ENCODE measurements at regions not wholly inside any gene's neighbourhood (a gene's known extent, or its start where the extent isn't known, plus 50 kb on each side); places are given as distances from the start of the nearest gene placed in this dataset.

DNA sequence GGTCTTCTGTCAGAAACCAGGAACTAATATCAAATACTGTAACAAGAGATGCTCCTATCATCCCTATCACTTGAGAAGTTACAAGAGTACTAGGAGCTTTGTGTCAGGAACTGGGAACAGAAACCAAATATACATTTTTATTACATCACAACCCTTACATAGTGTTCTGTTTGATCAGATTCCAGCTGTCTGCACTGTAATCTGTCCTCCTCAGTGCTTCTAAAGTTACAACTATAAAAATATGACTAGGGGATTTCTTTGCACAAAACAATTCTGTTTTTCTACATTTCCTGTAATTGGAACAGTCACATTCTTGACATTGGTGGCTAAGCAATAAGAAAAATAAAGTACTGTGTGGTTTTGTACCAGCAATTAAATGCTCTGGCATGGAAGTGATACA, 686.0 kb downstream of the PDHA2 start:
- no peak for DNase-seq (ENCODE audit: low read depth in 1 of 2, low spot score in 1 of 2)
- Histone ChIP-seq H3K4me3 (replicated peaks; ENCODE audit: insufficient read depth, low read length) (no peak overlapping the region), H3K27ac (replicated peaks) (no peak overlapping the region), H3K27me3 (ENCODE audit: insufficient read depth, poor library complexity, severe bottlenecking) (no peaks in the 10 kb centered on the region)
- TF ChIP-seq, protein P1, sequence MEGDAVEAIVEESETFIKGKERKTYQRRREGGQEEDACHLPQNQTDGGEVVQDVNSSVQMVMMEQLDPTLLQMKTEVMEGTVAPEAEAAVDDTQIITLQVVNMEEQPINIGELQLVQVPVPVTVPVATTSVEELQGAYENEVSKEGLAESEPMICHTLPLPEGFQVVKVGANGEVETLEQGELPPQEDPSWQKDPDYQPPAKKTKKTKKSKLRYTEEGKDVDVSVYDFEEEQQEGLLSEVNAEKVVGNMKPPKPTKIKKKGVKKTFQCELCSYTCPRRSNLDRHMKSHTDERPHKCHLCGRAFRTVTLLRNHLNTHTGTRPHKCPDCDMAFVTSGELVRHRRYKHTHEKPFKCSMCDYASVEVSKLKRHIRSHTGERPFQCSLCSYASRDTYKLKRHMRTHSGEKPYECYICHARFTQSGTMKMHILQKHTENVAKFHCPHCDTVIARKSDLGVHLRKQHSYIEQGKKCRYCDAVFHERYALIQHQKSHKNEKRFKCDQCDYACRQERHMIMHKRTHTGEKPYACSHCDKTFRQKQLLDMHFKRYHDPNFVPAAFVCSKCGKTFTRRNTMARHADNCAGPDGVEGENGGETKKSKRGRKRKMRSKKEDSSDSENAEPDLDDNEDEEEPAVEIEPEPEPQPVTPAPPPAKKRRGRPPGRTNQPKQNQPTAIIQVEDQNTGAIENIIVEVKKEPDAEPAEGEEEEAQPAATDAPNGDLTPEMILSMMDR (IDR thresholded peaks at IDR 0.05; ENCODE audit: insufficient read depth, low read length) = no peak
- TF ChIP-seq GABPA (IDR thresholded peaks at IDR 0.05; ENCODE audit: low read depth) = no peak
- TF ChIP-seq POLR2AphosphoS5 (IDR thresholded peaks at IDR 0.05; ENCODE audit: low read depth) = no peak
- TF ChIP-seq REST (IDR thresholded peaks at IDR 0.05; ENCODE audit: insufficient replicate concordance, low read depth) = no peak
- TF ChIP-seq SPI1 (IDR thresholded peaks at IDR 0.05; ENCODE audit: borderline replicate concordance, low read depth) = no peak

DNA sequence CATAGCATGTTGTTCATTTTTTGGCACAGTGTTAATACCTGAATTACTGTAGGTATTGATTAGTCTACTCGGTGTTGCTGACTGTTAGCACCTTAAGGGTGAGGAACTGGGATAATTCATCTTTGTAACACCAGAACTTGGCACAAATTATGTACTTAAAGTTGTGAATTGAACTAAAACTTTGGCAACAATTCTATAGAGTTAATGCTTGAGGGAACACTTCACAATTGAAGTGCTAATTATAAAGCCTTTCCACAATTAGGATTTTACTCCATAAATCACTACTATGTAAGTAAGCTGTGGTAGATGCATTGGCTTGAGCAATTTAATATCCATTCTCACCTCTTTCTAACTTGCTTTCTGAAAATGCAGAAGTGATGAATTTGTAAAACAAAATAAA, 686.7 kb downstream of the PDHA2 start:
- no peak overlapping the region for H3K27ac ChIP-seq (replicated peaks)
- no peak for TF ChIP-seq GABPA (IDR thresholded peaks at IDR 0.05; ENCODE audit: low read depth)
- no peak for TF ChIP-seq SPI1 (IDR thresholded peaks at IDR 0.05; ENCODE audit: borderline replicate concordance, low read depth)
- no peak for TF ChIP-seq POLR2AphosphoS5 (IDR thresholded peaks at IDR 0.05; ENCODE audit: low read depth)
- TF ChIP-seq REST (IDR thresholded peaks at IDR 0.05; ENCODE audit: insufficient replicate concordance, low read depth) = no peak
- TF ChIP-seq, protein P1 (IDR thresholded peaks at IDR 0.05; ENCODE audit: insufficient read depth, low read length) = no peak
- no peak for DNase-seq (ENCODE audit: low read depth in 1 of 2, low spot score in 1 of 2)
- H3K27me3 ChIP-seq (ENCODE audit: insufficient read depth, poor library complexity, severe bottlenecking) = no peaks in the 10 kb centered on the region
- no peak overlapping the region for H3K4me3 ChIP-seq (replicated peaks; ENCODE audit: insufficient read depth, low read length)

DNA sequence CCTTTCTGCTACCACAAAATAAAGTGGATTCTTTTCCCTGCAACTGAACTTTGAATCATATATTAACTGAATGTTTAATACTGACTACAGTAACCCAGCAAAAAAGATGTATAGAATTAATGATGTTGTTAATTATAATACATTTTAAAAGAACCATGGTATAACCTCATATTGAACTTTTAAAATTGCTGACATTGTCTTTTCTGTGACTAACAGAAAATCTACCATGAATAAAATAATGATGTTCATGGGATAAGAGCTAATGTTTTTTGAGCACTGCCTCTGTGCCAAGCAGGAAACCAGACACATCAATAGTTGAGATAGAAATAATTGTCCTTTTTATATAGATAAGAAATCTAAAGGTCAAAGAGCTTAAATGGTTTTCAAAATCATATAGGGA, 691.9 kb downstream of the PDHA2 start:
- Histone ChIP-seq H3K4me3 (replicated peaks; ENCODE audit: insufficient read depth, low read length) (no peak overlapping the region), H3K27me3 (ENCODE audit: insufficient read depth, poor library complexity, severe bottlenecking) (no peaks in the 10 kb centered on the region), H3K27ac (replicated peaks) (no peak overlapping the region)
- TF ChIP-seq REST (IDR thresholded peaks at IDR 0.05; ENCODE audit: insufficient replicate concordance, low read depth) (no peak), SPI1 (IDR thresholded peaks at IDR 0.05; ENCODE audit: borderline replicate concordance, low read depth) (no peak), POLR2AphosphoS5 (IDR thresholded peaks at IDR 0.05; ENCODE audit: low read depth) (no peak), GABPA (IDR thresholded peaks at IDR 0.05; ENCODE audit: low read depth) (no peak)
- TF ChIP-seq, protein P1 (IDR thresholded peaks at IDR 0.05; ENCODE audit: insufficient read depth, low read length) = no peak
- DNase-seq (ENCODE audit: low read depth in 1 of 2, low spot score in 1 of 2) = no peak

Data from HL-60 (cell line).